IPS-11a (cell line): ENCODE measurements at regions not wholly inside any gene's neighbourhood (a gene's known extent, or its start where the extent isn't known, plus 50 kb on each side); places are given as distances from the start of the nearest gene placed in this dataset.

Experiments used
- H3K4me3 ChIP-seq: one replicate; pipeline ENCODE4 v1.5.1; 2013; ENCODE audit warnings: low read depth, low read length, control low read depth

- H3K4me3 ChIP-seq, result no peak overlapping the region
These were observed 184.2 kb downstream of the NSG2 start for GRCh38 chr5:174229514-174230370.

- H3K4me3 ChIP-seq, result no peak overlapping the region
These were observed 186.5 kb downstream of the NSG2 start for GRCh38 chr5:174231956-174232487.

- H3K4me3 ChIP-seq, result no peak overlapping the region
These were observed 188.9 kb downstream of the NSG2 start for GRCh38 chr5:174234388-174234787.

- H3K4me3 ChIP-seq, result no peak overlapping the region
These were observed 189.9 kb downstream of the NSG2 start for GRCh38 chr5:174235221-174236011.

- H3K4me3 ChIP-seq, result no peak overlapping the region
These were observed 190.6 kb downstream of the NSG2 start for GRCh38 chr5:174236070-174236469.

- H3K4me3 ChIP-seq, result no peak overlapping the region
These were observed 194.2 kb downstream of the NSG2 start for GRCh38 chr5:174239718-174240117.

GRCh38 chr5:174242573-174242972 lies 197.1 kb downstream of the NSG2 start:
- no peak overlapping the region for H3K4me3 ChIP-seq

- no peak overlapping the region for H3K4me3 ChIP-seq
These were observed 198.4 kb downstream of the NSG2 start for GRCh38 chr5:174243904-174244303.

GRCh38 chr5:174245516-174246075 lies 200.1 kb downstream of the NSG2 start:
- H3K4me3 ChIP-seq, result no peak overlapping the region

GRCh38 chr5:174246743-174247142 lies 201.2 kb downstream of the NSG2 start:
- no peak overlapping the region for H3K4me3 ChIP-seq

GRCh38 chr5:174247301-174247700 lies 201.8 kb downstream of the NSG2 start:
- H3K4me3 ChIP-seq, result no peak overlapping the region

- H3K4me3 ChIP-seq, result no peak overlapping the region
These were observed 205.9 kb downstream of the NSG2 start for GRCh38 chr5:174251305-174252000.

GRCh38 chr5:174252121-174252520 lies 206.6 kb downstream of the NSG2 start:
- H3K4me3 ChIP-seq, result no peak overlapping the region

- H3K4me3 ChIP-seq, result no peak overlapping the region
These were observed 214.4 kb downstream of the NSG2 start for GRCh38 chr5:174259696-174260420.

- H3K4me3 ChIP-seq, result no peak overlapping the region
These were observed 225.8 kb downstream of the NSG2 start for GRCh38 chr5:174271316-174271715.

- H3K4me3 ChIP-seq, result no peak overlapping the region
These were observed 227.2 kb downstream of the NSG2 start for GRCh38 chr5:174272671-174273070.

- H3K4me3 ChIP-seq, result no peak overlapping the region
These were observed 227.8 kb downstream of the NSG2 start for GRCh38 chr5:174273325-174273724.

GRCh38 chr5:174275959-174276358 lies 230.5 kb downstream of the NSG2 start:
- H3K4me3 ChIP-seq, result no peak overlapping the region

GRCh38 chr5:174281089-174281760 lies 235.7 kb downstream of the NSG2 start:
- no peak overlapping the region for H3K4me3 ChIP-seq

GRCh38 chr5:174281855-174282254 lies 236.3 kb downstream of the NSG2 start:
- no peak overlapping the region for H3K4me3 ChIP-seq
